Stimulated activated CD4-positive, alpha-beta T cell treated with anti-CD3 and anti-CD28 coated beads, TNF-alpha, amount 100 ng/mL, for 1 hour (primary cell): ENCODE measurements at regions not wholly inside any gene's neighbourhood (a gene's known extent, or its start where the extent isn't known, plus 50 kb on each side); places are given as distances from the start of the nearest gene placed in this dataset.
"Not testable (repeated sequence)": the region's sequence is repeated elsewhere in the genome, so short reads cannot be mapped to it uniquely, and the experiment has no call there.

Source experiments
- DNase-seq, 3 donors: peaks; one replicate each; pipeline ENCODE4 v3.0.0-alpha.2; 2020; ENCODE audit warnings: low read depth in 3 of 3, low spot score in 1 of 3

DNA sequence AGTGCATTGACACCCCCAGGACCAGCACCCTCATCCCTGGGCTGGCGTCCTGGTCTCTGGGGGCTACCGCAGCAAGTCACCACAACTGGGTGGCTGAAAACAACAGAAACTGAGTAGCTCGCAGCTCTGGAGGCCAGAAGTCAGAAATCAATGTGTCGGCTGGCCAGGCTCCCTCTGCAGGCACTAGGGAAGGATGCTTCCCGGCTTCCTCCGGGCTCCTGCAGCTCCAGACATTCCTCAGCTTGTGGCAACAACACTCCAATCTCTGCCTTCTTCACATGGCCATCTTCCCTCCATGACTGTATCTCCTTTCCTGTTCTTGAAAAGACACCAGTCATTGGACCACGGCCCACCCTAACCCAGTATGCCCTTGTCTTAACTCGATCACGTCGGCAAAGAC, 224.2 kb downstream of the NPHP4 start:
- no peak for DNase-seq

DNA sequence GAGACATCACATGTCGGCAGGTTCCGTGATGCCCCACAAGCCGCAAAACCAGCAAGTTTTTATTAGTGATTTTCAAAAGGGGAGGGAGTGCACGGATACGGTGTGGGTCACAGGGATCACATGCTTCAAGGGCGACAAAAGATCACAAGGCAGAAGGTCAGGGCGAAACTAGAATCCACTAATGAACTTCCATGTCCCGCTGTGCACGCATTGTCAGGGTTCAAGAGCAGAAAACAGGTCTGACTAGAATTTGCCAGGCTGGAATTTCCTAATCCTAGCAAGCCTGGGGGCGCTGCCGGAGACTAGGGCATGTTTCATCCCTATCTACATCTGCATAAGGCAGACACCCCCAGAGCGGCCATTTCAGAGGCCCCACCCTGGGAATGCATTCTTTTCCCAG, 225.2 kb downstream of the NPHP4 start:
- DNase-seq, result not testable (repeated sequence)

GRCh38 chr1:5765997-5766913, 226.0 kb downstream of the NPHP4 start:
- no peak for DNase-seq

DNA sequence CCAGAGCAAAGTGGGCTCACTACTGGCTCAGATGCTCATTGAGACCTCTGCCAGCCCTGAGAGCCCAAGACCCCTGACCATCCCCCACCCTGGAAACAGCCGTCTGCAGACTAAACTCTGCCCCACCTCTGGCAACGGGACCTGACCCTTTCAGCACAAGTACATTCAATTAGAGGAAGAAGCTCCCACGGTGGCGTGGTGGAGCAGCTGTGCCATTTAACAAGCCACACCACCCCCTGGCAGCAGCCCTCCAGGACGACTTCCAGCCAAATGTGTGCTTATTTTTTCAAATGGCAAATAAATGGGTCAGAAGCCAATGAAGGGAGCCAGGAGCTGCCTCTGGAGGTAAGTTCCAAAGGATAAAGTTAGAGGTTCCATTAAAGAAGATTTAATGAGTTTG, 226.7 kb downstream of the NPHP4 start:
- no peak for DNase-seq

DNA sequence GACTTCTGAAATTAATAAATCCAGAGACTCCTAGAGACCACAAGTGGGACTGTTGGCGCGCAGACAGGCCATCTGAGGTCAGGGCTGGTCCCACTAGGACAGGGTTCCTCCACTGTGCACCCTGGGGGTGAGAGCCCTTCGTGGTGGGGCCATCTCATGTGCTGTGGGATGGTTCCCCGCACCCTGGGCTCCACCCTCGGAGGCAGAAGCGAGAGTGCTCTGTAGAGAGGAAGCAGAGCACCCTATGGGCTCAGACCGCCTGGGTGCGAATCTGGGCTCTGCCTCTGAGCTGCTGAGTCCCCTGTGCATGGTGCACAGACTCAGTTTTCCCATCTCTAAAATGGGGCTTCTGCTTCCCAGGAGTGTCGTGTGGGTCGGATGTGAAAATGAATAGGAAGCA, 227.3 kb downstream of the NPHP4 start:
- no peak for DNase-seq

GRCh38 chr1:5764464-5764863, 227.8 kb downstream of the NPHP4 start:
- no peak for DNase-seq

DNA sequence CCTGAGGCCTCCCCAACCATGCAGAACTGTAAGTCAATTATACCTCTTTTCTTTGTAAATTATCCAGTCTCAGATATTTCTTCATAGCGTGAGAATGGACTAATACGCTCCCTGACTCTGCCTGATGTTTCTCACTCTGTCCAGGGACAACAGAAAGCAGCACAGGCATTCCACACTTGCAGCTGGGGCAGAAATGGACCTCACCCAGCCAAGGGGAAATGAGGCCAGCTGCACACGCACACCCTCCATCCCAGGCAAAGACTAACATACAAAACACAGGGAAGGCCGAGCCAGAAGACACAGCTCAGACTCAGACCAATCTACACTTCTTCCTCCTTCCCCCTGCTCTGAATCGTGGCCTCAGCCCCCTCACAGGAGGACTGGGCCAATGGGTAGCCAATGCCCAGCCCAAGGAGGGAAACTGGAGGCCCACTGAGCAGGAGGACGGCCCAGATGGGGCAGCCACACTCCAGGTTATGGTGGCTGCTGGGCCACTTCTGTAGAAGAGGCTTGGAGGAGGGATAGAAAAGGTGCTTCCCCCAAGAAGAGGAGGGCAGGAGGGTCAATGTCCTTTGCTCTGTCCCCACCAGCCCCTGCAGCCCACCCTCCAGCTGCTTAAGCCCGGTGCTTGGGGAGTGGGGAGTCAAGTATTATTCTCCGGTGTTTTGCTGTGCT, 228.4 kb downstream of the NPHP4 start:
- no peak for DNase-seq

DNA sequence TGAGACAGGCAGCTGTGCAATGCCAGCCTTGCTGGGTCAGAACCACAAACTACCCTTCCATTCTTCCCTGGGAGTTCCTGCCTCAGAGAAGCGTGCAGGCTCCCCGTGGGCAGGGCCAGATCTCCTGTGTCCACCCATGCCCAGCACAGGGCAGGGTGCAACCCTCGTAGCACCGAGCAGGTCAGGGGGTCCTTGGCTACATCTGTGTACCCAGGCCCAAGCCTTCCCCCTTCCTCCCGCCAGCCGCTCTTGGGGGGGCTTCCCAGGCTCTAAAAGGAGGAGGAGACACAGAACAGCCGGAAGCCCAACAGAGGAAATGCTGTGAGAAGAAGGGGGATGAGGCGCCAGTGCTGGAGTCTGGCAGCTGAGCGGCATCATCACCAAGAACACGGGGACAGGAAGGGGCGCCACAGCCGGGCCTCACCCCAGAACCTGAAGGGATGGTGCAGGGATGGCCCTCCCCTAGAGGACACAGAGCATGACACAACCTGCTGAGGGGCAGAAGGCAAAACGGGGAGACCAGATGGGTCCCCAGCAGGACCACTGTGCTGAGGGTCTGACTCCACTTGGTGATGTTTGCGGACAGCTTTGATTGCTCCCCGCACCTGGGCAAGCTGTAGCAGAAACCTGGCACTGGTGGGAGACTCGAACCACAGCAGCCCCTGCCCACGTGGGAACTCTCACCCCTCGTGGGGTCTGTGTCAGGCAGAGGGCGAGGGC, 233.2 kb downstream of the NPHP4 start:
- DNase-seq, result no peak

DNA sequence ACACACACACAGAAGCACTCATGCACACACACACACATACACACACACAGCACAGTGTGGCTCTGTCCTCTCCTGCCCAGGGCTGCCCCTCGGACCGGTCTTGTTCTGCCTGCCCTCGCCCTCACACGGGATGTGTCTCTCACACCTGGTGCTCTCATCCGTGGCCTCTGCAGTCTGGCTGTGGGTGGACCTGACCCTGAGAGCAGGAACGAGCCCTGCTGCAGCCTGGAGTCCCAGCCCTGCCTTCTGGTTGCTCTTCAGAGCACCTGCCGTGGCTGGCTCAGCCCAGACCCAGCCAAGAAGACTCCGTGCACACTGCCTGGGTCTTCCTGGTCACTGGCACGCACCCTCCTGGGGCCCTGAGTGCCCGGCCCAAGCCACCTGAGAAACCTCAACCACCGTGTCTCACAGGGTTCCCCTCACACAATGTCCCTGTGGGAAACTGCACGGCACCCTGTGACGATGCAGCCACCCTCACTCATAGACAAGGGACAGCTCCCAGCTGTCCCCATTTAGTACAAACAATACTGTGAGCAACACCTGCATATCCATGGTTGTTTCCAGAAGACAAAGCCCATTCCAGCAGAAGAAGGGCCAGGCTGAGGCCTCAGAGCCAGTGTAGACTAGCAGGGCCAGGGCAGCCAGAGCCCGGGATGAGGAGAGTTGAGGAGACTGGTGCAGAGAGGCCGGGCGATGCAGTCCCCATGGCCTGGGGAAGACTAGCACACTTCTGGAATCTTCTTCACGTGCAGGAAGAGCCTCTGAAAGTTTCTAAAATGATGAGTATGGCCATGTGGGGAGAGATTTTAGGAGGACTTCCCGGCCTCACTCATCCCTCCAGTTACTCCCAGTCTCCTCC, 234.0 kb downstream of the NPHP4 start:
- no peak for DNase-seq

GRCh38 chr1:5757187-5757805, 234.9 kb downstream of the NPHP4 start:
- DNase-seq, result no peak

DNA sequence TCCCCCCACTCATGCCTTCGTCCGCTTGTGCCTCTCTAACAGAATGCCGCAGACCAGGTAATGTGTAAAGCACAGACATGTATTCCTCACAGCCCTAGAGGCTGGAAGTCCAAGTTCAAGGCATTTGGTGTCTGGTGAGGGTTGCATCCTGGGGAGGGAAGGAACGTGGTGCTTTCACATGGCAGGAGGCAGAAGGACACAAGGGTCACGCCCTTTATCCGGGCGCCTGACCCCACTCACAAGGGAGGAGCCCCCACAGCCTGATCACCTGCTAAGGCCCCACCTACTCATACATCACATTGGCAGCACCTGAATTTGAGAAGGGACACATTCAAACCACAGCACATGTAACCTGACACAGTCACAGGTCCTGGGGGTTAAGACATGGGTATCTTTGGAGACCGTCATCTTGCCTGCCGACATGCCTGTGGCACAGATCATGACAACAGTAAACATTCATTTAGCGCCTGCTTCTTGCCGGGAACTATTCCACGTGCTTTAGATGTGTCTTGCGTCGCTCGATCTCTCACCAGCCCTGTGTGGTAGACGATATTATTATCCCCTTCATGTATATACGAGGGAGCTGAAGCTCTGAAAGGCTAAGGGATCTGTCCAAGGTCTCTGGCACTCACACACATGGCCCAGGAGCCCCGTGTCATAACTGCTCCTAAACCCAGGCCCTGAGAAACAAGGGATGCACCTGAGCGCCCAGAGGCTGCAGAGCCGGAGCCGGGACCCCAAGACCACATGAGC, 235.6 kb downstream of the NPHP4 start:
- no peak for DNase-seq

DNA sequence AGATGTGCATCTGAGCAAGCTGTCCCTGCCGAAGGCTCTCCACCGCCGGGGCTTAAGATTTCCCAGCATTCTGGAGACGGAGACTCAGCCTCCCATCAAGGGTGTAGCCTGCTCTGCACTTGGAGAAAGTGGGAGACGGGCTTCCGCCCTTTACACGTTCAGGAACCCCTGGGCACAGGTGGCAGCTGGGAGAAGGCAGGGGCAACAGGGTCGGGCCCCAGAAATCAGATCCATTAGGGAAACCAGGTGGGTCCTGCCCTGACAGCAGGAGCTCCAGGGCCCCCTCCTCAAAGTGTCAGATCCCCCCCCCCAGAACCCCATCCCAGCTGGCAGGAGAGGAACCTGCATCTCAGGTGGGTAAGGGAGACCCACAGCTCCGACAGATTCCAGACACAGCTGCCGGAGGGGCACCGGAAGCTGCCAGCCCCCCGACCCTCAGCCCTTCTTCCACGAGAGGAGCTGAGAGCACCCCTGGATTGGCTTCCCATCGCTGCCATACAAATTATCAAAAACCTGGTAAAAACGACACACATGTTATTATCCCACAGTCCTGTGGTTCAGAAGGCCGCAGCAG, 236.6 kb downstream of the NPHP4 start:
- no peak for DNase-seq

GRCh38 chr1:5754817-5755551, 237.2 kb downstream of the NPHP4 start:
- no peak for DNase-seq

DNA sequence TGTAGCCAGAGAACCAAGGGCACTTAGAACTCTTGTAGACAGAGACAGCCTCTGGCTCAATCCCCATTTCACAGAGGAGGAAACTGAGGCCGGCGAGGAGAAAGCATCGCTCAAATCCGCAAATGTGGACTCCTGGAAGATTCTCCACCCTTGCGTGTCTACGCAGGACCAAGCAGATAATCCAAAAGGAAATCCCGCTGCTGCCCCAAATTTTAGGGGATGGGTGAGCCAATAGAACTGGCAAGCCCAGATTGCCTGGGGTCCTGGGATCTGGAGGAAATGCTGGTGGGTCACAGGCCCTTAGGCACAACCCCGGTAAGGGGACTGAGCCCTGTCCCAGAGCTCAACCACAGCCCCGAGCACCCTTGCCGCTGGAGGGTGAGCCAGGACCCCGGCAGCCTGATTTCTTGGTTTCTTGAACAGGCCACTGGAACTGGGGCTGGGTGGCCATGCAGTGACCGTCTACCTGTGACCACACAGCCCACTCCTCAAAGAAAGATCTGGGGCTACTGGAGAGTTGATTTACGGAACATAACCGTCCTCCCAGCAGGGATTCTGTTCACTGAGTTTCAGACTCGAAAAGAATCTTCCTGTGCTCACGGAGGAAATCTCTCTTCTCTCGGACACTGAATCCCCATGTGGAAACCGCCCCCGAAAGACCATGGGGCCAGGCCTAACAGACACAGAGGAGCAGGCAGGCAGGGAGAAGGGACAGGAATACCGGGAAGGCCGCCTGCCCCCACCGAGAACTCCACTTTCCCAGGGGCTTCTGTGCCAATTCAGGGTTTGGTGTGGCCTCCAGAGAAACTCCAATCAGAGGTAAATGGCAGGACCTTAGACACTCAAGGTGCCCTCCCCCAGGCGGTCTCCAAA, 238.4 kb downstream of the NPHP4 start:
- no peak for DNase-seq

DNA sequence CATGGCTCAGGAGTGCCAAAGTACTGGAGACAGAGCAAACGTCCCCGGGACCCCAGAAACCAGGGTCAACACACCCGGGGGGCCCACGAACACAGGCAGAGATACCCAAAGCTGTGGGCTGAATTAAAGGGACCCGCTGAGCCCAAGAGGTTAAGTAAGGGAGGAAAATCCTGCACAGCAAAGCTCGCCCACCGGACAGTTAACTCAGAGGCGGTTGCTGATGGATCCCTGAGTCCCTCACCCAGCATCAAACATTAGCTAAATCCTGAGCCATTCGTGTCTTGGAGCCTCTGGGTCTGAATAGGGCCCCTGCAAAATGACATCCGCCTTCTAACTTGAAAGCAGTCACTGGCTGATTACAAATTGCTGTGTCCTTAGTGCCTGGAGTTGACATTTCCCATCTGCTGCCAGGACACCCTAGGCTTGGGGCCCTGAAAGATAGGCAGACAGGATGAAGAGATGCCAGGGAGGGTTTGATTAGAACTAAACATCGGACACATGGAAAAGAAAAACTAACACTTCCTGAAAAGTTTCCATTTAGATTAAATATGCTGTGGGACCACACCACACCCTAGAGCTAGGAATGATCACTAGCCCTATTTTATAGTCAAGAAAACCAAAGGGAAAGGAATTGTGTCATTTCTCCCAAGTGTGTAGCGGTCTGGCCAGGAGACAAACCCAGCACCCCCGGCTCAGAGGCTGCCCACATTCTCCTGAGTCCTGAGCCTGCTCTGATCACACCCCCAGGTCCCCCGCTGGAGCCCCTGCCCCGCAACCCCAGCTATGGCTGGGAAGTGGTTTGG, 239.3 kb downstream of the NPHP4 start:
- DNase-seq, result no peak

DNA sequence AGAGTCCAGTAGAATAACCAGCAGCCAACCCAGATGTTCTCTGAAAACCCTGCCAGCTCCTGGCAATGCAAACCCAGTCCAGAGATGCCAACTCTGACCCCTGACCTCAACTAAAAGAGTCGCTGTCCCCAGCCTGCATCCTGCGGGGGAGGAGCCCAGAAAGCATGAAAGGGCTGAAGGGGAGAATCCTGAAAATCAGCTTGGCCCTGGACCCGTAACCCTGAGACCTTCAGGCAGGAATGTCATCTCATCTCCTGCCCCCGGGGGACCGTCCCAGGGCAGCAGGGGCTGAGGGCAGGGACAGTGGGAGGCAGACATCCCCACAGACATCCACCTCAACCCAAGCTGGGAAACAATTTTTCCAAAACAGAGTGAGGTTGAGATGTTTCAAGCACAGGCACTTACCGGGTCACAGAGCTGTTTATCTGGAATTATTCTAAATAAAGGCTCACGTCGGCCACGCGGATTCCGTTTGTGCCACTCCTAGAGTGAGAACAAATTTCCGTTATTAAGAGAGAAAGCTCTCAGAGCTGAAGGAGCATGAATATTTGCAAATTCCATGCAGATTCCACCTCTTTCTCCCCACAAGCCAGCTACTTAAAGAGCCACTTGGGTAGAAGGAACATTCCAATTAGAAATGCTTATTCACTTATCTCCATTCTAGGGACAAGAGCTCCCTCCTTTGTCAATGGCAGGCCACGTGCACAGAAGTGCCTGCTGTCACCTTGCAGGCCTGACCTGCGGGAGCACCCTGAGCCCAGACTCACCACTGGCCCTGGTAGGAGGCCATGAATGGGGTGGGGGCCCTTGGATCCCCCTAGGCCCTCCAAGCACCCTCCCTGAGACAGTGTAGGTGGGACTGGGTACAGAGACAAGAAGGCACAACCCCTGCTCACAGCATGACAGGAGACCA, 240.1 kb downstream of the NPHP4 start:
- DNase-seq, result no peak
